ENCODE measurements at regions not wholly inside any gene's neighbourhood (a gene's known extent, or its start where the extent isn't known, plus 50 kb on each side); places are given as distances from the start of the nearest gene placed in this dataset.

DNA sequence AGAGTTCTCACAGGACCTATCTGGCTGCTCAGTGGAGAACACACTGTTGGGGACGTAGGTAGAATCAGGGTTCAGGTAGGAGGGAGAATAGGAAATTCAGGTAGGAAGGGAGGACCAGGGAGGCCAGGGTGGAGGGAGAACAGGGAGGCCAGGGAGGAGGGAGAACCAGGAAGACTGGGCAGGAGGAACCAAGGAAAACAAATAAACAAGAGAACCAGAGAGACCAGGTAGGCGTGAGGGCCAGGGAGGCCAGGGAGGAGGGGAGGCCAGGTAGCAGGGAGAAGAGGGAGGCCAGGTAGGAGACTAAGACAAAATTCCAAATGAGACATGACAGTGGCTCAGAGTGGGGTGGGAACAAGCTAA, 337.6 kb downstream of the EIPR1 start:
- no peak for TF ChIP-seq PPARA (CRISPR knock-in tag; IDR thresholded peaks at IDR 0.05; ENCODE audit: borderline replicate concordance)
- TF ChIP-seq SNAI2 (CRISPR knock-in tag; IDR thresholded peaks at IDR 0.05), result no peak
- TF ChIP-seq TOX (CRISPR knock-in tag; IDR thresholded peaks at IDR 0.05; ENCODE audit: borderline replicate concordance), result no peak
- TF ChIP-seq GLIS3 (CRISPR knock-in tag; IDR thresholded peaks at IDR 0.05), result no peak
- TF ChIP-seq ISL1 (CRISPR knock-in tag; IDR thresholded peaks at IDR 0.05), result no peak
- TF ChIP-seq OSR1 (CRISPR knock-in tag; IDR thresholded peaks at IDR 0.05), result no peak
- TF ChIP-seq RARB (CRISPR knock-in tag; IDR thresholded peaks at IDR 0.05), result no peak

Data from SK-N-SH treated with all-trans-retinoic acid at 6 μM for 48 hours (cell line).